GM21528 (cell line): ENCODE measurements at regions not wholly inside any gene's neighbourhood (a gene's known extent, or its start where the extent isn't known, plus 50 kb on each side); places are given as distances from the start of the nearest gene placed in this dataset.
"Not testable (repeated sequence)": the region's sequence is repeated elsewhere in the genome, so short reads cannot be mapped to it uniquely, and the experiment has no call there.

Experiments
- ATAC-seq: cut with Tn5 transposase; IDR thresholded peaks from one replicate; pipeline ENCODE4 v1.9.1; 2021; ENCODE audit warnings: mild to moderate bottlenecking, moderate library complexity; ENCODE audit not compliant: unreplicated experiment, low FRiP score

- no peak for ATAC-seq
These were observed 124.6 kb upstream of the CXADR start for GRCh38 chr21:17388226-17388625.

- ATAC-seq = no peak
These were observed 123.5 kb upstream of the CXADR start for GRCh38 chr21:17389311-17389710.

- no peak for ATAC-seq
These were observed 122.3 kb upstream of the CXADR start for GRCh38 chr21:17390569-17390968.

- no peak for ATAC-seq
These were observed 121.0 kb upstream of the CXADR start for GRCh38 chr21:17391811-17392340.

GRCh38 chr21:17393413-17393812 lies 119.4 kb upstream of the CXADR start:
- ATAC-seq = no peak

GRCh38 chr21:17396948-17397347 lies 115.9 kb upstream of the CXADR start:
- ATAC-seq = no peak

- no peak for ATAC-seq
These were observed 115.1 kb upstream of the CXADR start for GRCh38 chr21:17397703-17398102.

- ATAC-seq = not testable (repeated sequence)
These were observed 113.9 kb upstream of the CXADR start for GRCh38 chr21:17398954-17399353.

- no peak for ATAC-seq
These were observed 109.9 kb upstream of the CXADR start for GRCh38 chr21:17402937-17403336.

- no peak for ATAC-seq
These were observed 106.6 kb upstream of the CXADR start for GRCh38 chr21:17406202-17406601.

GRCh38 chr21:17414766-17415165 lies 98.1 kb upstream of the CXADR start:
- no peak for ATAC-seq

GRCh38 chr21:17416139-17416538 lies 96.7 kb upstream of the CXADR start:
- ATAC-seq = no peak

- no peak for ATAC-seq
These were observed 89.9 kb upstream of the CXADR start for GRCh38 chr21:17422931-17423330.

GRCh38 chr21:17427157-17427556 lies 85.7 kb upstream of the CXADR start:
- no peak for ATAC-seq

- peak; percentile 93 for ATAC-seq
These were observed 84.9 kb upstream of the CXADR start for GRCh38 chr21:17427831-17428483.

GRCh38 chr21:17428484-17428869 lies 84.4 kb upstream of the CXADR start:
- ATAC-seq = peak; percentile 76

GRCh38 chr21:17428980-17429379 lies 83.9 kb upstream of the CXADR start:
- ATAC-seq = no peak

GRCh38 chr21:17429936-17430335 lies 82.9 kb upstream of the CXADR start:
- no peak for ATAC-seq

GRCh38 chr21:17432732-17433057 lies 80.1 kb upstream of the CXADR start:
- ATAC-seq = no peak

GRCh38 chr21:17433730-17434129 lies 79.1 kb upstream of the CXADR start:
- no peak for ATAC-seq

- no peak for ATAC-seq
These were observed 77.0 kb upstream of the CXADR start for GRCh38 chr21:17435565-17436543.
